Hippocampal formation (tissue), 2 donors: ENCODE measurements at regions not wholly inside any gene's neighbourhood (a gene's known extent, or its start where the extent isn't known, plus 50 kb on each side); places are given as distances from the start of the nearest gene placed in this dataset.

Experiments used
- DNase-seq, 2 donors: peaks; one replicate each; lab custom pipeline; 2025; lab: John Stamatoyannopoulos, UW

GRCh38 chr1:243916160-243916559 lies 66.1 kb upstream of the AKT3 start:
- no peak for DNase-seq

- DNase-seq, result no peak
Measured at GRCh38 chr1:243912347-243912746, 62.3 kb upstream of the AKT3 start.

GRCh38 chr1:243910607-243911006 lies 60.6 kb upstream of the AKT3 start:
- DNase-seq, result no peak

- DNase-seq, result no peak
Measured at GRCh38 chr1:243903895-243904294, 53.9 kb upstream of the AKT3 start.

GRCh38 chr1:243903041-243903440 lies 53.0 kb upstream of the AKT3 start:
- peak in 1 of 2 donors; percentile 32 for DNase-seq

- DNase-seq, result no peak
Measured at GRCh38 chr1:243902100-243902499, 52.1 kb upstream of the AKT3 start.
